ENCODE measurements at regions not wholly inside any gene's neighbourhood (a gene's known extent, or its start where the extent isn't known, plus 50 kb on each side); places are given as distances from the start of the nearest gene placed in this dataset.

DNA sequence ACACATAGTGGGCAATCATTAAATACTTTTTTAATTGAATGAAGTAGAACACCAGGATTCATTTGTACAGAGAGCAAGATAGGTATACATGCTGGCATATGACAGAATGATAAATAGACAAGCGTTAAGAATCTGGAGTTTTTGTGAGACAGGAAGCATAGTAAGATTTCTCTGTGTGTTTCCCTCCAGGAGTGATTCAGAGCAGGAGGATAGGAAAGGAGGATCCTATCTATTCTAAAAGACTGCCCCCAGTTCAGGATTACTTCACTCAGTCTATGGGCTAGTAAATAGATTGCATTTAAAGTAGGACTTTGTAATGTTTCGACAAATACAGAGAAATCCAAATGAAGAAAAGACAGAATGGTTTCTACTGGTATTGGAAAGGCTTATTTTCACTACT lies 423.7 kb downstream of the PDGFC start:
- ATAC-seq (no peak), DNase-seq (no peak)
- WGBS, 4 donors, result 78 to 85% (median 82%) methylated on average over 2 of the region's 2 CpGs
- TF ChIP-seq, protein P1, sequence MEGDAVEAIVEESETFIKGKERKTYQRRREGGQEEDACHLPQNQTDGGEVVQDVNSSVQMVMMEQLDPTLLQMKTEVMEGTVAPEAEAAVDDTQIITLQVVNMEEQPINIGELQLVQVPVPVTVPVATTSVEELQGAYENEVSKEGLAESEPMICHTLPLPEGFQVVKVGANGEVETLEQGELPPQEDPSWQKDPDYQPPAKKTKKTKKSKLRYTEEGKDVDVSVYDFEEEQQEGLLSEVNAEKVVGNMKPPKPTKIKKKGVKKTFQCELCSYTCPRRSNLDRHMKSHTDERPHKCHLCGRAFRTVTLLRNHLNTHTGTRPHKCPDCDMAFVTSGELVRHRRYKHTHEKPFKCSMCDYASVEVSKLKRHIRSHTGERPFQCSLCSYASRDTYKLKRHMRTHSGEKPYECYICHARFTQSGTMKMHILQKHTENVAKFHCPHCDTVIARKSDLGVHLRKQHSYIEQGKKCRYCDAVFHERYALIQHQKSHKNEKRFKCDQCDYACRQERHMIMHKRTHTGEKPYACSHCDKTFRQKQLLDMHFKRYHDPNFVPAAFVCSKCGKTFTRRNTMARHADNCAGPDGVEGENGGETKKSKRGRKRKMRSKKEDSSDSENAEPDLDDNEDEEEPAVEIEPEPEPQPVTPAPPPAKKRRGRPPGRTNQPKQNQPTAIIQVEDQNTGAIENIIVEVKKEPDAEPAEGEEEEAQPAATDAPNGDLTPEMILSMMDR (IDR thresholded peaks at IDR 0.05), result no peak
- no peak for TF ChIP-seq POLR2A (IDR thresholded peaks at IDR 0.05)
- no peaks in the 10 kb centered on the region for H3K27me3 ChIP-seq
- no peaks in the 10 kb centered on the region for H3K36me3 ChIP-seq
- H3K9me3 ChIP-seq, result peaks cover 0 to 3% (median 0%) of the 10 kb centered on the region in 12 donors
- H3K4me3 ChIP-seq, result no peak overlapping the region
- peaks cover 0 to 9% (median 0%) of the 10 kb centered on the region in 12 donors for H3K4me1 ChIP-seq
- intact Hi-C loops (cut with DNase I), result no loop called here
- H3K27ac ChIP-seq, result no peak overlapping the region

DNA sequence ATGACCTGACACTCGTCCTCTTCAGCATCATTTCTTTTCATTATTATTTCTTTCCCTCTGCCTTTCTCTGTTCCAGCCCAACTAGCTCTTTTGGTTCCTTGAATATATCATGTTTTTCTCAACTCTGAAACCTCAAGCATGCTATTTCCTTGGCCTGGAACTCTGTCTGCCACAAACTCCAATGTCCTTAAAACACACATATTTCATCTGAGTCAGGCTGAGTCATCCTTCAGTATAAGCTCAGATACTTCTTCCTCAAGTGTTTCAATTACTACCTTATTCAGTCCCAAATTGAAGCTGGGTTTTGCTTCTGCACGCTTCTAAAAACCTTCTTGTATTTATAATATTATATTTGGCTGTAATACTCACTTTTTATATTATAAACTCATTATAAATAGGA lies 424.2 kb downstream of the PDGFC start:
- H3K9me3 ChIP-seq, result peaks cover 0 to 3% (median 0%) of the 10 kb centered on the region in 12 donors
- WGBS, 4 donors, result 64 to 74% (median 67%) methylated on average over 2 of the region's 2 CpGs
- no peak overlapping the region for H3K27ac ChIP-seq
- ATAC-seq (peak in 1 of 4 donors; percentile 63), DNase-seq (no peak)
- H3K27me3 ChIP-seq, result no peaks in the 10 kb centered on the region
- intact Hi-C loops (cut with DNase I), result no loop called here
- TF ChIP-seq, protein P1 (IDR thresholded peaks at IDR 0.05), result no peak
- no peak for TF ChIP-seq POLR2A (IDR thresholded peaks at IDR 0.05)
- no peaks in the 10 kb centered on the region for H3K36me3 ChIP-seq
- H3K4me3 ChIP-seq, result no peak overlapping the region
- H3K4me1 ChIP-seq, result peaks cover 0 to 9% (median 0%) of the 10 kb centered on the region in 12 donors

DNA sequence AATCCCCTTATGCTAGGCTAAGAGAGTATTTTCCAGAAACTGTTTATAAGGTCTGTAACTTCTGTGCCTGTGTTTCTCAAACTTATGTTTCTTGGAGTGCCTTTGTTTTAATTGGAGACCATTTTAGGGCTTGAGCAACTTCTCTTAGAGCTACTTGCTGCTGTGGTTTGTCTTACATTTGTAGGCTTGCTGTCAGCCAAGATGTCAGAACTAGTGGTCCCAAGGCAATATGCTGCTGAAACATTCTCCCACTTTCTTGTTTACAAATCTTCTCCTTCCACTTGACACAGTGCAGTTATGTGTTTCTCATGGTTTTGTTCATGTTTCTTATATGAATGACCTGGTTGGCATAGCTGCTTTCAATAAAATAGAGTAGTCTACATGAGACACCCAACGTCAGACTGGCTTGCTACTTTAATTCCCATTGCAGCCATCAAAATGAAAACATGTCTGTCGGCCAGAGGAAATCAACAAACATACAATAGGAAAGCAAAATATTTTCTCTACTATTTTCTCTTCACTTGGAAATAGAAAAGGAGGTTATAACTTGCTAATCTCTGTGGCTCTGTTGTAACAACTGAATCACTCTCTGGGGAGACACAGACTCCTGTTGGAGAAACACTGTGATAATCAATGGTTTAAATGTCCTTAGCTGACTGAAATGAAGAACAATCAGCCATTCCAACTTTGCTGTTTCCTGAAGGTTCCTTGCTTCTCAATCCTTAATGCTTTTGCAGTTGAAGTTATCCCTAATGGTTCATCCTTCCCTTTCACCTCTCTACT lies 426.4 kb downstream of the PDGFC start:
- intact Hi-C loops (cut with DNase I), result no loop called here
- H3K4me1 ChIP-seq, result peaks cover 0 to 9% (median 0%) of the 10 kb centered on the region in 12 donors
- no peaks in the 10 kb centered on the region for H3K9me3 ChIP-seq
- no peak overlapping the region for H3K4me3 ChIP-seq
- DNase-seq, result no peak
- WGBS, 4 donors, result 34 to 52% (median 45%) methylated on average over 2 of the region's 2 CpGs
- no peaks in the 10 kb centered on the region for H3K27me3 ChIP-seq
- peak in 3 of 4 donors; percentile 49 to 79 (median 78) for ATAC-seq
- no peaks in the 10 kb centered on the region for H3K36me3 ChIP-seq
- peak overlapping the region in 3 of 12 donors; percentile 0 to 53 (median 18) for H3K27ac ChIP-seq
- TF ChIP-seq, protein P1 (IDR thresholded peaks at IDR 0.05), result no peak
- TF ChIP-seq POLR2A (IDR thresholded peaks at IDR 0.05), result no peak

DNA sequence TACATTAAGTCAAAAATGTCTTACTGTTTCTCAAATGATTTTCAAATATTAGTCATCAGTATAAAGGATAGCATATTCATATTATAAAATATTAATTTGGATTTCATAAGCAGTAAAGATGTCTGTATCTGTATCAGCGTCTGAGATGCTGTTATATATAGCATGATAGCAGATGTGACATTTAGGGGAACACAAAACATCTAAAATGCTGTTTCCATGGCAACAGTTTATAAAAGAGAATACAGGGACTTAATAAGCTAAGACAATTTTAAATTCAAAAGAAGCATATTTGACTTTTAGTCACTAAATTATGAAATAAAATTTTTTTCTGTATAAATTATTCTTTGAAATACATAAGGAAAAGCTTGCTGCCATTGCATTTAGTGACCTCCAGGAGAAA lies 432.2 kb downstream of the PDGFC start:
- no peak for TF ChIP-seq POLR2A (IDR thresholded peaks at IDR 0.05)
- TF ChIP-seq, protein P1 (IDR thresholded peaks at IDR 0.05), result no peak
- Histone ChIP-seq H3K9me3 (no peaks in the 10 kb centered on the region), H3K36me3 (no peaks in the 10 kb centered on the region), H3K27me3 (no peaks in the 10 kb centered on the region), H3K4me1 (no peaks in the 10 kb centered on the region), H3K4me3 (no peak overlapping the region), H3K27ac (no peak overlapping the region)
- WGBS, 4 donors, result 75 to 86% (median 80%) methylated on average over 1 of the region's 1 CpG
- DNase-seq, result no peak
- ATAC-seq, result no peak
- intact Hi-C loops (cut with DNase I), result no loop called here
